Activated CD4-positive, alpha-beta T cell treated with anti-CD3 and anti-CD28 coated beads, Interleukin-2, amount 10 ng/mL, durations not matched to agents 24 days and 14 days (primary cell): ENCODE measurements at regions not wholly inside any gene's neighbourhood (a gene's known extent, or its start where the extent isn't known, plus 50 kb on each side); places are given as distances from the start of the nearest gene placed in this dataset.
"Not testable (repeated sequence)": the region's sequence is repeated elsewhere in the genome, so short reads cannot be mapped to it uniquely, and the experiment has no call there.

Experiments used
- DNase-seq: peaks from one replicate; pipeline ENCODE4 v3.0.0; 2022
- H3K27ac Mint-ChIP-seq: one replicate; pipeline ENCODE4 v1.8.0; 2022; ENCODE audit warnings: mild to moderate bottlenecking, mixed read lengths
- H3K27me3 Mint-ChIP-seq: one replicate; pipeline ENCODE4 v1.8.0; 2022; ENCODE audit warnings: mixed read lengths
- H3K36me3 Mint-ChIP-seq: one replicate; pipeline ENCODE4 v1.8.0; 2022; ENCODE audit warnings: low read depth, mild to moderate bottlenecking, mixed read lengths
- H3K4me1 Mint-ChIP-seq: one replicate; pipeline ENCODE4 v1.8.0; 2021; ENCODE audit warnings: mixed read lengths
- H3K4me3 Mint-ChIP-seq: one replicate; pipeline ENCODE4 v1.8.0; 2022; ENCODE audit warnings: mild to moderate bottlenecking, moderate library complexity, mixed read lengths
- H3K9me3 Mint-ChIP-seq: one replicate; pipeline ENCODE4 v1.8.0; 2021; ENCODE audit warnings: mixed read lengths
- intact Hi-C: fragments of 100-400 bp; cut with micrococcal nuclease; formaldehyde crosslinking; loops from one replicate; pipeline ENCODE4 v1.15.1; 2023

GRCh38 chr2:131648565-131648964 is 120.9 kb downstream of the CCDC74A start:
- H3K27me3 Mint-ChIP-seq, result peaks cover 46% of the 10 kb centered on the region
- intact Hi-C loops, H3K36me3 Mint-ChIP-seq, H3K27ac Mint-ChIP-seq, H3K4me3 Mint-ChIP-seq, DNase-seq, H3K4me1 Mint-ChIP-seq, H3K9me3 Mint-ChIP-seq: not testable (repeated sequence)

GRCh38 chr2:131652246-131652645 is 124.6 kb downstream of the CCDC74A start:
- DNase-seq, intact Hi-C loops, H3K27ac Mint-ChIP-seq, H3K36me3 Mint-ChIP-seq, H3K4me3 Mint-ChIP-seq, H3K4me1 Mint-ChIP-seq, H3K9me3 Mint-ChIP-seq: not testable (repeated sequence)
- H3K27me3 Mint-ChIP-seq, result peaks cover 42% of the 10 kb centered on the region

- H3K4me3 Mint-ChIP-seq, H3K4me1 Mint-ChIP-seq, intact Hi-C loops, H3K36me3 Mint-ChIP-seq, DNase-seq, H3K9me3 Mint-ChIP-seq, H3K27ac Mint-ChIP-seq: not testable (repeated sequence)
- H3K27me3 Mint-ChIP-seq, result peaks cover 36% of the 10 kb centered on the region
Measured at GRCh38 chr2:131654107-131654506, 126.4 kb downstream of the CCDC74A start.

GRCh38 chr2:131656816-131657633 is 129.3 kb downstream of the CCDC74A start:
- H3K4me3 Mint-ChIP-seq, result no peak overlapping the region
- H3K36me3 Mint-ChIP-seq, result no peaks in the 10 kb centered on the region
- peaks cover 29% of the 10 kb centered on the region for H3K27me3 Mint-ChIP-seq
- no peaks in the 10 kb centered on the region for H3K9me3 Mint-ChIP-seq
- H3K27ac Mint-ChIP-seq, result no peak overlapping the region
- no peaks in the 10 kb centered on the region for H3K4me1 Mint-ChIP-seq
- intact Hi-C loops, result no loop called here
- DNase-seq, result no peak

- Mint-ChIP-seq H3K9me3 (no peaks in the 10 kb centered on the region), H3K4me1 (no peaks in the 10 kb centered on the region), H3K27ac (no peak overlapping the region), H3K27me3 (peaks cover 27% of the 10 kb centered on the region), H3K4me3 (no peak overlapping the region), H3K36me3 (no peaks in the 10 kb centered on the region)
- DNase-seq, result peak; percentile 50
- intact Hi-C loops, result no loop called here
Measured at GRCh38 chr2:131657895-131658768, 130.4 kb downstream of the CCDC74A start.

- no peak overlapping the region for H3K27ac Mint-ChIP-seq
- H3K36me3 Mint-ChIP-seq, result no peaks in the 10 kb centered on the region
- intact Hi-C loops, result no loop called here
- peaks cover 25% of the 10 kb centered on the region for H3K27me3 Mint-ChIP-seq
- no peaks in the 10 kb centered on the region for H3K9me3 Mint-ChIP-seq
- DNase-seq, result peak; percentile 41
- H3K4me3 Mint-ChIP-seq, result no peak overlapping the region
- H3K4me1 Mint-ChIP-seq, result no peaks in the 10 kb centered on the region
Measured at GRCh38 chr2:131658769-131659131, 131.1 kb downstream of the CCDC74A start.

GRCh38 chr2:131659168-131659572 is 131.5 kb downstream of the CCDC74A start:
- no peak for DNase-seq
- Mint-ChIP-seq H3K9me3 (no peaks in the 10 kb centered on the region), H3K27ac (no peak overlapping the region), H3K36me3 (no peaks in the 10 kb centered on the region), H3K4me1 (no peaks in the 10 kb centered on the region), H3K27me3 (peaks cover 26% of the 10 kb centered on the region), H3K4me3 (no peak overlapping the region)
- intact Hi-C loops, result no loop called here

GRCh38 chr2:131661101-131661782 is 133.6 kb downstream of the CCDC74A start:
- H3K4me1 Mint-ChIP-seq, DNase-seq, H3K36me3 Mint-ChIP-seq, intact Hi-C loops, H3K4me3 Mint-ChIP-seq, H3K27ac Mint-ChIP-seq, H3K9me3 Mint-ChIP-seq: not testable (repeated sequence)
- H3K27me3 Mint-ChIP-seq, result peaks cover 26% of the 10 kb centered on the region

- DNase-seq, intact Hi-C loops, H3K4me1 Mint-ChIP-seq, H3K27ac Mint-ChIP-seq, H3K36me3 Mint-ChIP-seq, H3K4me3 Mint-ChIP-seq, H3K9me3 Mint-ChIP-seq: not testable (repeated sequence)
- H3K27me3 Mint-ChIP-seq, result peaks cover 29% of the 10 kb centered on the region
Measured at GRCh38 chr2:131661884-131662535, 134.3 kb downstream of the CCDC74A start.

- intact Hi-C loops, result not testable (repeated sequence)
Measured at GRCh38 chr2:131663501-131663900, 135.8 kb downstream of the CCDC74A start.

GRCh38 chr2:131665716-131666115 is 138.0 kb downstream of the CCDC74A start:
- H3K4me3 Mint-ChIP-seq, DNase-seq, H3K36me3 Mint-ChIP-seq, H3K9me3 Mint-ChIP-seq, intact Hi-C loops, H3K4me1 Mint-ChIP-seq, H3K27ac Mint-ChIP-seq: not testable (repeated sequence)
- H3K27me3 Mint-ChIP-seq, result peaks cover 30% of the 10 kb centered on the region

More at GRCh38 chr2:131663501-131663900, 135.8 kb downstream of the CCDC74A start:
- not testable (repeated sequence) for H3K9me3 Mint-ChIP-seq, H3K27ac Mint-ChIP-seq, H3K4me3 Mint-ChIP-seq, H3K36me3 Mint-ChIP-seq, H3K4me1 Mint-ChIP-seq, DNase-seq
- peaks cover 30% of the 10 kb centered on the region for H3K27me3 Mint-ChIP-seq

- H3K27ac Mint-ChIP-seq, H3K9me3 Mint-ChIP-seq, intact Hi-C loops: not testable (repeated sequence)
Measured at GRCh38 chr2:131668794-131669540, 141.3 kb downstream of the CCDC74A start.

More at GRCh38 chr2:131668794-131669540, 141.3 kb downstream of the CCDC74A start:
- not testable (repeated sequence) for DNase-seq, H3K36me3 Mint-ChIP-seq, H3K4me1 Mint-ChIP-seq, H3K4me3 Mint-ChIP-seq
- peaks cover 19% of the 10 kb centered on the region for H3K27me3 Mint-ChIP-seq
